Esophagus mucosa (tissue), 1 donor: ENCODE measurements at regions not wholly inside any gene's neighbourhood (a gene's known extent, or its start where the extent isn't known, plus 50 kb on each side); places are given as distances from the start of the nearest gene placed in this dataset.
"Not testable (repeated sequence)": the region's sequence is repeated elsewhere in the genome, so short reads cannot be mapped to it uniquely, and the experiment has no call there.

Experiments
- ATAC-seq: fragments of 200-7000 bp; cut with Tn5 transposase; one replicate; pipeline ENCODE4 v1.9.1; 2020
- donor health status: DM: yes; HTN: yes; CAD: no.

- ATAC-seq, result no peak
These were observed 800.3 kb upstream of the RAB6C start for GRCh38 chr2:129179199-129179598.

GRCh38 chr2:129180124-129180716 is 799.2 kb upstream of the RAB6C start:
- no peak for ATAC-seq

- ATAC-seq, result no peak
These were observed 798.0 kb upstream of the RAB6C start for GRCh38 chr2:129181433-129181832.

GRCh38 chr2:129181963-129182362 is 797.5 kb upstream of the RAB6C start:
- ATAC-seq, result no peak

- ATAC-seq, result no peak
These were observed 792.1 kb upstream of the RAB6C start for GRCh38 chr2:129187343-129187742.

- ATAC-seq, result no peak
These were observed 791.0 kb upstream of the RAB6C start for GRCh38 chr2:129188451-129188850.

- ATAC-seq, result no peak
These were observed 789.7 kb upstream of the RAB6C start for GRCh38 chr2:129189617-129190319.

GRCh38 chr2:129190494-129190893 is 789.0 kb upstream of the RAB6C start:
- no peak for ATAC-seq

GRCh38 chr2:129191530-129191929 is 787.9 kb upstream of the RAB6C start:
- no peak for ATAC-seq

GRCh38 chr2:129192117-129192516 is 787.3 kb upstream of the RAB6C start:
- no peak for ATAC-seq

GRCh38 chr2:129192841-129193253 is 786.6 kb upstream of the RAB6C start:
- ATAC-seq, result peak; percentile 50

- no peak for ATAC-seq
These were observed 785.5 kb upstream of the RAB6C start for GRCh38 chr2:129193961-129194360.

- ATAC-seq, result no peak
These were observed 780.0 kb upstream of the RAB6C start for GRCh38 chr2:129199501-129199900.

- ATAC-seq, result no peak
These were observed 777.8 kb upstream of the RAB6C start for GRCh38 chr2:129201696-129202095.

GRCh38 chr2:129203331-129203730 is 776.1 kb upstream of the RAB6C start:
- ATAC-seq, result no peak

GRCh38 chr2:129204581-129204980 is 774.9 kb upstream of the RAB6C start:
- not testable (repeated sequence) for ATAC-seq

- ATAC-seq, result no peak
These were observed 774.3 kb upstream of the RAB6C start for GRCh38 chr2:129205176-129205575.

GRCh38 chr2:129205766-129206165 is 773.7 kb upstream of the RAB6C start:
- no peak for ATAC-seq

- no peak for ATAC-seq
These were observed 767.0 kb upstream of the RAB6C start for GRCh38 chr2:129212299-129212958.

- ATAC-seq, result no peak
These were observed 755.4 kb upstream of the RAB6C start for GRCh38 chr2:129224022-129224421.

GRCh38 chr2:129224486-129224885 is 755.0 kb upstream of the RAB6C start:
- no peak for ATAC-seq

GRCh38 chr2:129229196-129229595 is 750.3 kb upstream of the RAB6C start:
- ATAC-seq, result no peak

- no peak for ATAC-seq
These were observed 749.5 kb upstream of the RAB6C start for GRCh38 chr2:129229830-129230441.

- no peak for ATAC-seq
These were observed 747.5 kb upstream of the RAB6C start for GRCh38 chr2:129231924-129232323.
